ENCODE measurements at regions not wholly inside any gene's neighbourhood (a gene's known extent, or its start where the extent isn't known, plus 50 kb on each side); places are given as distances from the start of the nearest gene placed in this dataset.

DNA sequence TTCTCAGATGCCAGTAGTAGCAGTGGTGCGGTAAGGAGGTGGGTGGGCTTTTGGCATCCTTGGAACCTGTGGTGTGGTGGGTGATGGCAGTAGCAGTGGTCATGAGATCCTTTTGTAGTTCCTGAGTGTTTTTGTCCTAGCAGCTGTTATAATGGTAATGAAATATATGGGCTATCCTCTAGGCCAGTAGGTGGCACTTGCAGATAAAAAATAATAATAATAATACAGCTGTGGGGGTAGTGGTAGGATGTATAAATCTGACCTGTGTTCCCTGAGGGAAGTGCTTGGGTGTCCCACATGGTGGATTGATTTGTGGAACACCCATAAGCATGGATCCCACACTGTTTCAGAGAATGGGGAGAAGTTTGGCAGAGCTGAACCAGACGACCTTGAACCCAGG lies 334.0 kb downstream of the SLITRK5 start:
- Histone ChIP-seq H3K9ac (ENCODE audit: low read depth in 1 of 2, low read length in 2 of 2) (no peak overlapping the region), H3K27ac (ENCODE audit: low read depth in 1 of 2, low read length in 2 of 2) (no peak overlapping the region), H3K4me3 (ENCODE audit: low read depth in 1 of 3, low read length in 3 of 3) (no peak overlapping the region), H3K9me3 (ENCODE audit: control insufficient read depth in 4 of 4, low read length in 3 of 4) (no peaks in the 10 kb centered on the region), H3K4me1 (ENCODE audit: control insufficient read depth in 4 of 4, insufficient read depth in 4 of 4, low read length in 3 of 4) (no peaks in the 10 kb centered on the region), H3K36me3 (ENCODE audit: control insufficient read depth in 4 of 4, insufficient read depth in 3 of 4, low read depth in 1 of 4, low read length in 3 of 4) (no peaks in the 10 kb centered on the region), H3K27me3 (ENCODE audit: control insufficient read depth in 4 of 4, insufficient read depth in 4 of 4, low read length in 3 of 4) (no peaks in the 10 kb centered on the region)
- 65% methylated on average over 2 of the region's 2 CpGs for WGBS
- no peak for DNase-seq (ENCODE audit: low spot score)
- TF ChIP-seq HNF4G (IDR thresholded peaks at IDR 0.05), result no peak
- TF ChIP-seq FOXA2 (IDR thresholded peaks at IDR 0.05), result no peak
- no peak for TF ChIP-seq YY1 (IDR thresholded peaks at IDR 0.05)
- no peak for TF ChIP-seq ATF3 (IDR thresholded peaks at IDR 0.05)
- no peak for TF ChIP-seq EGR1 (IDR thresholded peaks at IDR 0.05; ENCODE audit: low read depth in 2 of 2)
- no peak for TF ChIP-seq NR2F2 (IDR thresholded peaks at IDR 0.05)

GRCh38 chr13:88014527-88014926 lies 343.4 kb downstream of the SLITRK5 start:
- Histone ChIP-seq H3K4me3 (ENCODE audit: low read depth in 1 of 3, low read length in 3 of 3) (no peak overlapping the region), H3K9ac (ENCODE audit: low read depth in 1 of 2, low read length in 2 of 2) (no peak overlapping the region), H3K27ac (ENCODE audit: low read depth in 1 of 2, low read length in 2 of 2) (no peak overlapping the region), H3K4me1 (ENCODE audit: control insufficient read depth in 4 of 4, insufficient read depth in 4 of 4, low read length in 3 of 4) (no peaks in the 10 kb centered on the region), H3K36me3 (ENCODE audit: control insufficient read depth in 4 of 4, insufficient read depth in 3 of 4, low read depth in 1 of 4, low read length in 3 of 4) (no peaks in the 10 kb centered on the region), H3K27me3 (ENCODE audit: control insufficient read depth in 4 of 4, insufficient read depth in 4 of 4, low read length in 3 of 4) (no peaks in the 10 kb centered on the region), H3K9me3 (ENCODE audit: control insufficient read depth in 4 of 4, low read length in 3 of 4) (no peaks in the 10 kb centered on the region)
- no peak for DNase-seq (ENCODE audit: low spot score)
- TF ChIP-seq CTCF (IDR thresholded peaks at IDR 0.05; ENCODE audit: low read depth, low read length, missing input control), result no peak
- TF ChIP-seq MAX (IDR thresholded peaks at IDR 0.05), result no peak
- TF ChIP-seq, protein P1, sequence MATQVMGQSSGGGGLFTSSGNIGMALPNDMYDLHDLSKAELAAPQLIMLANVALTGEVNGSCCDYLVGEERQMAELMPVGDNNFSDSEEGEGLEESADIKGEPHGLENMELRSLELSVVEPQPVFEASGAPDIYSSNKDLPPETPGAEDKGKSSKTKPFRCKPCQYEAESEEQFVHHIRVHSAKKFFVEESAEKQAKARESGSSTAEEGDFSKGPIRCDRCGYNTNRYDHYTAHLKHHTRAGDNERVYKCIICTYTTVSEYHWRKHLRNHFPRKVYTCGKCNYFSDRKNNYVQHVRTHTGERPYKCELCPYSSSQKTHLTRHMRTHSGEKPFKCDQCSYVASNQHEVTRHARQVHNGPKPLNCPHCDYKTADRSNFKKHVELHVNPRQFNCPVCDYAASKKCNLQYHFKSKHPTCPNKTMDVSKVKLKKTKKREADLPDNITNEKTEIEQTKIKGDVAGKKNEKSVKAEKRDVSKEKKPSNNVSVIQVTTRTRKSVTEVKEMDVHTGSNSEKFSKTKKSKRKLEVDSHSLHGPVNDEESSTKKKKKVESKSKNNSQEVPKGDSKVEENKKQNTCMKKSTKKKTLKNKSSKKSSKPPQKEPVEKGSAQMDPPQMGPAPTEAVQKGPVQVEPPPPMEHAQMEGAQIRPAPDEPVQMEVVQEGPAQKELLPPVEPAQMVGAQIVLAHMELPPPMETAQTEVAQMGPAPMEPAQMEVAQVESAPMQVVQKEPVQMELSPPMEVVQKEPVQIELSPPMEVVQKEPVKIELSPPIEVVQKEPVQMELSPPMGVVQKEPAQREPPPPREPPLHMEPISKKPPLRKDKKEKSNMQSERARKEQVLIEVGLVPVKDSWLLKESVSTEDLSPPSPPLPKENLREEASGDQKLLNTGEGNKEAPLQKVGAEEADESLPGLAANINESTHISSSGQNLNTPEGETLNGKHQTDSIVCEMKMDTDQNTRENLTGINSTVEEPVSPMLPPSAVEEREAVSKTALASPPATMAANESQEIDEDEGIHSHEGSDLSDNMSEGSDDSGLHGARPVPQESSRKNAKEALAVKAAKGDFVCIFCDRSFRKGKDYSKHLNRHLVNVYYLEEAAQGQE (IDR thresholded peaks at IDR 0.05), result no peak
- no peak for TF ChIP-seq TAF1 (conservative IDR thresholded peaks at IDR 0.05)
- no peak for TF ChIP-seq ATF3 (IDR thresholded peaks at IDR 0.05)
- WGBS, result 54% methylated on average over 2 of the region's 2 CpGs

DNA sequence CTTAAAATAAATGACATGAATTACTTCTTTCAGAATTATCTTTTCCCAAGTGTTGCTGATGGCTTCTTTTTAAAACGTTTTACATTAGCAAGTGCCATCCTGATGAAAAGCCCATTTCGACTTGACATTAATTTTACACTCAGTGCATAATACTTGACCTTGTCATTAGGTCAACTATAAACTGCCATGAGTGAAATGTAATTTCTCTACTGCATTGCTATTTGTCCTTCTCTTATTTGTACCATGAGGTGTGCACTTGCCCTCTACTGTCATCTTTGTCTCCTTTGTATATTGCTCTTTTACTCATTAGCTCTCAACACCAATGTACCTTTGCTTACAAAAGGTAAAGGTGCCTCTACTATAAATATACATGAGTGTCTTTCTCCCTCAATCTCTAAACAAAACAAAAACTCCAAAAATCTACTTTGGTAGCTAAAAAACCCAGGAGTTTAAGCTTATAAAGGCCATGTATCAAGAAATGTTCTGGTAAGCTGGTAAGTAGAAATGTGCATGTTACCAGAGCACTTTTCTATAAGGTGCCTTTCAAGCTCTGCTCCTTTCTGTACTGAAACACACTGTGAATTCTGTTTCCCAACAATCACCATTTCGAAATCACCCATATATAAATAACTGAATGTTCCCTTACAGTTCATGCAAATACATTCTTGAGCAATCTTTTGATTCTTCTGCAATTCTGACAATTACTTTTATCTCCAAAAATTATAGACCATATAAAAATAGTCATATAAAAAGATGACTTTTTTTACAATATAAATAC lies 351.4 kb downstream of the SLITRK5 start:
- no peak for DNase-seq (ENCODE audit: low spot score)
- no peak overlapping the region for H3K27ac ChIP-seq (ENCODE audit: low read depth in 1 of 2, low read length in 2 of 2)
- H3K4me3 ChIP-seq (ENCODE audit: low read depth in 1 of 3, low read length in 3 of 3), result no peak overlapping the region
- no peaks in the 10 kb centered on the region for H3K36me3 ChIP-seq (ENCODE audit: control insufficient read depth in 4 of 4, insufficient read depth in 3 of 4, low read depth in 1 of 4, low read length in 3 of 4)
- H3K27me3 ChIP-seq (ENCODE audit: control insufficient read depth in 4 of 4, insufficient read depth in 4 of 4, low read length in 3 of 4), result no peaks in the 10 kb centered on the region
- no peaks in the 10 kb centered on the region for H3K4me1 ChIP-seq (ENCODE audit: control insufficient read depth in 4 of 4, insufficient read depth in 4 of 4, low read length in 3 of 4)
- no peaks in the 10 kb centered on the region for H3K9me3 ChIP-seq (ENCODE audit: control insufficient read depth in 4 of 4, low read length in 3 of 4)
- WGBS, result 38% methylated on average over 3 of the region's 3 CpGs
- H3K9ac ChIP-seq (ENCODE audit: low read depth in 1 of 2, low read length in 2 of 2), result no peak overlapping the region
- TF ChIP-seq FOXA2 (IDR thresholded peaks at IDR 0.05) (no peak), ATF3 (IDR thresholded peaks at IDR 0.05) (no peak), RXRA (IDR thresholded peaks at IDR 0.05) (no peak), MAX (IDR thresholded peaks at IDR 0.05) (no peak), HNF4G (IDR thresholded peaks at IDR 0.05) (no peak), FOXA1 (IDR thresholded peaks at IDR 0.05) (no peak), TAF1 (conservative IDR thresholded peaks at IDR 0.05) (no peak), RAD21 (IDR thresholded peaks at IDR 0.05) (no peak), NR2F2 (IDR thresholded peaks at IDR 0.05) (no peak)
- TF ChIP-seq, protein P1 (IDR thresholded peaks at IDR 0.05), result no peak

Measured in liver (tissue), 8 donors.